HFFc6 (cell line): ENCODE measurements at regions not wholly inside any gene's neighbourhood (a gene's known extent, or its start where the extent isn't known, plus 50 kb on each side); places are given as distances from the start of the nearest gene placed in this dataset.

ENCODE experiments used
- DNase-seq: peaks from one replicate; pipeline ENCODE4 v3.0.0-alpha.2; 2018
- H3K27ac Mint-ChIP-seq: 2 replicates; pipeline ENCODE4 v1.8.0; 2020; ENCODE audit warnings: mild to moderate bottlenecking, mixed read lengths
- H3K27me3 Mint-ChIP-seq: 2 replicates; pipeline ENCODE4 v1.8.0; 2021; ENCODE audit warnings: mild to moderate bottlenecking, moderate library complexity, mixed read lengths; ENCODE audit not compliant: insufficient read depth
- H3K36me3 Mint-ChIP-seq: 2 replicates; pipeline ENCODE4 v1.8.0; 2021; ENCODE audit warnings: low read depth, mixed read lengths
- H3K4me1 Mint-ChIP-seq: 2 replicates; pipeline ENCODE4 v1.8.0; 2020; ENCODE audit warnings: low read depth, mixed read lengths
- H3K4me3 Mint-ChIP-seq: 2 replicates; pipeline ENCODE4 v1.8.0; 2020; ENCODE audit warnings: mild to moderate bottlenecking, moderate library complexity, mixed read lengths
- H3K9me3 Mint-ChIP-seq: 2 replicates; pipeline ENCODE4 v1.8.0; 2020; ENCODE audit warnings: mild to moderate bottlenecking, mixed read lengths
- TF ChIP-seq, protein P1 (sequence below): fragments of 200-600 bp; sonication (generic); IDR thresholded peaks from 2 replicates; pipeline ENCODE4 v1.5.0; 2021; ENCODE audit warnings: antibody characterized with exemption, mild to moderate bottlenecking

DNA sequence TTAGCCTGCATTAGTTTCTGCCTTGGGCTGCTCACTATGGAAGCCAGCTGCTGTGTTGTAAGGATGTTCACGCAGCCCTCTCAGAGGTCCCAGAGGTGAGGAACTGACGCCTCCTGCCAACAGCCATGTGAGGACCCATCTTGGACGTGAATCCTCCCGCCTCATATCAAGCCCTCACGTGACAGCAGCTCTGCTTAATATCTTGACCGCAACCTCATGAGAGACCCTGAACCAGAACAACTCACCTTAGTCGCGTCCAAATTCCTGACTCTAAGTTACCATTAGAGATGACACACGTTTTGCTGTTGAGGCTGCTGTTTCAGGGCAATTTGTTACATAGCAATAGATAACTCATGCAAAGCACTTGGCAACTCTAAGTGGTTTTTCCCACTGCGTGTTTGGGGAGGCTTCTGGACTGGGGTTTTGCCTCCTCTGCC lies 97.7 kb downstream of the TMEM17 start:
- Mint-ChIP-seq H3K4me1 (peaks cover 43% of the 10 kb centered on the region), H3K4me3 (no peak overlapping the region), H3K27me3 (peaks cover 6% of the 10 kb centered on the region), H3K27ac (no peak overlapping the region), H3K9me3 (no peaks in the 10 kb centered on the region), H3K36me3 (no peaks in the 10 kb centered on the region)
- TF ChIP-seq, protein P1, sequence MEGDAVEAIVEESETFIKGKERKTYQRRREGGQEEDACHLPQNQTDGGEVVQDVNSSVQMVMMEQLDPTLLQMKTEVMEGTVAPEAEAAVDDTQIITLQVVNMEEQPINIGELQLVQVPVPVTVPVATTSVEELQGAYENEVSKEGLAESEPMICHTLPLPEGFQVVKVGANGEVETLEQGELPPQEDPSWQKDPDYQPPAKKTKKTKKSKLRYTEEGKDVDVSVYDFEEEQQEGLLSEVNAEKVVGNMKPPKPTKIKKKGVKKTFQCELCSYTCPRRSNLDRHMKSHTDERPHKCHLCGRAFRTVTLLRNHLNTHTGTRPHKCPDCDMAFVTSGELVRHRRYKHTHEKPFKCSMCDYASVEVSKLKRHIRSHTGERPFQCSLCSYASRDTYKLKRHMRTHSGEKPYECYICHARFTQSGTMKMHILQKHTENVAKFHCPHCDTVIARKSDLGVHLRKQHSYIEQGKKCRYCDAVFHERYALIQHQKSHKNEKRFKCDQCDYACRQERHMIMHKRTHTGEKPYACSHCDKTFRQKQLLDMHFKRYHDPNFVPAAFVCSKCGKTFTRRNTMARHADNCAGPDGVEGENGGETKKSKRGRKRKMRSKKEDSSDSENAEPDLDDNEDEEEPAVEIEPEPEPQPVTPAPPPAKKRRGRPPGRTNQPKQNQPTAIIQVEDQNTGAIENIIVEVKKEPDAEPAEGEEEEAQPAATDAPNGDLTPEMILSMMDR, result no peak
- no peak for DNase-seq

- Mint-ChIP-seq H3K4me1 (peaks cover 41% of the 10 kb centered on the region), H3K4me3 (no peak overlapping the region), H3K27me3 (peaks cover 6% of the 10 kb centered on the region), H3K9me3 (no peaks in the 10 kb centered on the region), H3K36me3 (no peaks in the 10 kb centered on the region), H3K27ac (no peak overlapping the region)
- TF ChIP-seq, protein P1, result no peak
- DNase-seq, result no peak
These were observed 98.2 kb downstream of the TMEM17 start for GRCh38 chr2:62407838-62408237.

DNA sequence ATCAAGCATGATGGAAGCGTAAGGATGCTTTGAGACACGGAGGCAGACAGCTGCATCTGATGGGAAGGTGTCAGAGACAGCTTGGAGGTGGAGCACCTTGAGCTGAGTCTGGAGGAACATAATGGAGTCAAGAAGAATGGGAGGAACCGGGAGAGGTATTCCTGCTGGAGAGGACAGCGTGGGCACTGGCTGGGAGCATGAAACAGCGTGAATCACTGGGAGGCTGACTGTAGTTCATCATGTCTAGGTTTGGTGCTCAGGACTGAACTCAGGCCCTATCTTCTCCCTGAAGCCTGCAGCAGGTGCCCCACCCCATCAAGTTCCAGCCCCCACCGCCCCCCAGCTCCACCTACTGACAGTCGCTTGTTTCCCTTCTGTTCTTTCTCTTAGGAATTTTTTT lies 98.6 kb downstream of the TMEM17 start:
- Mint-ChIP-seq H3K4me3 (no peak overlapping the region), H3K27me3 (peaks cover 6% of the 10 kb centered on the region), H3K27ac (no peak overlapping the region), H3K4me1 (peaks cover 37% of the 10 kb centered on the region), H3K9me3 (no peaks in the 10 kb centered on the region), H3K36me3 (no peaks in the 10 kb centered on the region)
- TF ChIP-seq, protein P1, result no peak
- DNase-seq, result no peak

DNA sequence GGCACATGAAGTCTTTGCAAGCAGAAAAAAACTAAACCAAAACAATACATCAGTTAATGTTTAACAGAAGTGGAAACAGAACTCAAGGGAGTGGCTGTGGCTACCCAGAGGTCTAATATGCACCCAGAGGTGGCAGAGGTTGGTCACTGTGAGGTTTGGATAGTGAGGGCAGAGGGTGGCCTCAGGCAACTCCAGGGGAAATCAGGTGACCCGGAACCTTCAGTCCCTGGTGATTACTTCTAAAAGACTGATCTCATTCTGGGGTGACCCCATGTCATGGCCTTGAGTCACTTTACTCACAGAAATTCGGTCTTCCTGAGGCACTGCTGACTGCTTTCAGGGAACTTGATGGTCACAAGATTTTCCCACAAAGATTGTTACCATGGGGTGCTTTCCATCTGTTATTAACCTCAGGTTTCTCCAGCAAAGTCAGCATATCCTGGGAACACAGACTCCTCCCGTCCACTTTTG lies 99.4 kb downstream of the TMEM17 start:
- no peaks in the 10 kb centered on the region for H3K9me3 Mint-ChIP-seq
- no peak for DNase-seq
- TF ChIP-seq, protein P1, result no peak
- no peaks in the 10 kb centered on the region for H3K36me3 Mint-ChIP-seq
- H3K4me3 Mint-ChIP-seq, result no peak overlapping the region
- no peak overlapping the region for H3K27ac Mint-ChIP-seq
- peaks cover 29% of the 10 kb centered on the region for H3K4me1 Mint-ChIP-seq
- peaks cover 6% of the 10 kb centered on the region for H3K27me3 Mint-ChIP-seq

DNA sequence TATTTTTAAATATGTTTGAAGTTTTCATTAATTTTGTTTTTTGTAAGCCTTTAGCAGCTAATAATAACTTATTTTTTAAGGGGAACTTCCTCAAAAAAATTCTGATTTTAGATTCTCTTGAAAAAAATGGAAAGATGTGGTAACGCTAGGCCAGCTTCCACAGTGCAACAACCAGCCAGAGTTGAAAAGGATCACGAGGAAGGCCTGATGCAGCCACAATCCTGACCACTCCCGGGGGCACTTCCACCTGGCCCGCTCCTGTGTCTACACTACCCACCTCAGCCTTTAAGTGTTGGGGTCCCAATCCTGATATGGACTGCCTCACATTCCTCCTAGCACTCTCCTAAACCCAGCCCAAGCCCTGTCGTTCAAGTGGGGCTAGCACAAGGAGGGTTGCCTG lies 101.1 kb downstream of the TMEM17 start:
- TF ChIP-seq, protein P1, result no peak
- Mint-ChIP-seq H3K27ac (no peak overlapping the region), H3K4me1 (peaks cover 15% of the 10 kb centered on the region), H3K9me3 (no peaks in the 10 kb centered on the region), H3K27me3 (peaks cover 6% of the 10 kb centered on the region), H3K36me3 (no peaks in the 10 kb centered on the region), H3K4me3 (no peak overlapping the region)
- DNase-seq, result no peak

DNA sequence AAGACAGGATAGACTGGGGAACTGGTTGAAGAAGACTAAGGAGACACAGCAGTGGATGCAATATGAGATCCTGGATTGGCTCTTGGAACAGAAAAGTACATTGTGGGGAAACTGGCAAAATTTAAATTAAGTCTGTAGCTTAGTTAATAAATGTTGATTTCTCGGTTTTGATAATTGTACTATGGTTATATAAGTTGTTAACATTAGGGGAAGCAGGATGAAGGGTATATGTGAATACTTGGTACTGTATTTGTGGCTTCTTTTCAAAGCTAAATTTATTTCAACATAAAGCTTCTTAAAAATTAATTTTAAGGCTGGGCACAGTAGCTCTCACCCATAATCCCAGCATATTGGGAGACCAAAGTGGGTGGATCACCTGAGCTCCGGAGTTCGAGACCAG lies 103.8 kb downstream of the TMEM17 start:
- H3K4me3 Mint-ChIP-seq, result no peak overlapping the region
- no peaks in the 10 kb centered on the region for H3K36me3 Mint-ChIP-seq
- no peak overlapping the region for H3K27ac Mint-ChIP-seq
- H3K9me3 Mint-ChIP-seq, result no peaks in the 10 kb centered on the region
- TF ChIP-seq, protein P1, result no peak
- H3K27me3 Mint-ChIP-seq, result peaks cover 10% of the 10 kb centered on the region
- H3K4me1 Mint-ChIP-seq, result no peaks in the 10 kb centered on the region
- DNase-seq, result no peak
